ENCODE measurements at regions not wholly inside any gene's neighbourhood (a gene's known extent, or its start where the extent isn't known, plus 50 kb on each side); places are given as distances from the start of the nearest gene placed in this dataset.

DNA sequence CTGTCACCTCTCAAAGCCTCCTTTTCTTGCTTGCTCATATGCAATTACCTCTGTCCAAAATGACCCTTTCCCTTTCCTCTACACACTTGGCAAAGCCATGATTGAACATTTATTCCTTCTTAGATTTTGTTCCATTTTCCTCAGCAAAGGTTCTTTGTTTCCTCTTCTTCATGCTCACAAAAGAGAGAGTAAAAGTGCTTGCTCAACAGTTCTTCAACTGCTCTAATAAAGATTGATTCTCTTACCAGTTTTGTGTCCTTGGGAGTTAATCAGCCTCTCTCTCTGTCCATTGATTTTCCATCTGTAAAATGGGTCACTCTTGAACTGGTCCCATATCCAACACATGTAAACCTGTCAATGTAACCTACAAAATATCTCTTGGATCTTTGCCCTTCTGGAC, 186.4 kb downstream of the WNT5A start:
- TF ChIP-seq, protein P1, sequence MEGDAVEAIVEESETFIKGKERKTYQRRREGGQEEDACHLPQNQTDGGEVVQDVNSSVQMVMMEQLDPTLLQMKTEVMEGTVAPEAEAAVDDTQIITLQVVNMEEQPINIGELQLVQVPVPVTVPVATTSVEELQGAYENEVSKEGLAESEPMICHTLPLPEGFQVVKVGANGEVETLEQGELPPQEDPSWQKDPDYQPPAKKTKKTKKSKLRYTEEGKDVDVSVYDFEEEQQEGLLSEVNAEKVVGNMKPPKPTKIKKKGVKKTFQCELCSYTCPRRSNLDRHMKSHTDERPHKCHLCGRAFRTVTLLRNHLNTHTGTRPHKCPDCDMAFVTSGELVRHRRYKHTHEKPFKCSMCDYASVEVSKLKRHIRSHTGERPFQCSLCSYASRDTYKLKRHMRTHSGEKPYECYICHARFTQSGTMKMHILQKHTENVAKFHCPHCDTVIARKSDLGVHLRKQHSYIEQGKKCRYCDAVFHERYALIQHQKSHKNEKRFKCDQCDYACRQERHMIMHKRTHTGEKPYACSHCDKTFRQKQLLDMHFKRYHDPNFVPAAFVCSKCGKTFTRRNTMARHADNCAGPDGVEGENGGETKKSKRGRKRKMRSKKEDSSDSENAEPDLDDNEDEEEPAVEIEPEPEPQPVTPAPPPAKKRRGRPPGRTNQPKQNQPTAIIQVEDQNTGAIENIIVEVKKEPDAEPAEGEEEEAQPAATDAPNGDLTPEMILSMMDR (IDR thresholded peaks at IDR 0.05; ENCODE audit: low read depth, low read length): no peak
- DNase-seq (ENCODE audit: low read depth, low spot score): no peak
- no peak overlapping the region for H3K4me3 ChIP-seq (ENCODE audit: low read depth, low read length)
- H3K27me3 ChIP-seq (ENCODE audit: control insufficient read depth, insufficient read depth, low read length): no peaks in the 10 kb centered on the region
- ChIA-PET POLR2A (no interaction called here), CTCF (no interaction called here)
- peaks cover 6% of the 10 kb centered on the region; the same call in 1 of the 2 replicates for H3K9me3 ChIP-seq (ENCODE audit: control insufficient read depth, insufficient read depth, low read length)
- no peak overlapping the region for H3K27ac ChIP-seq (ENCODE audit: low read depth, low read length)

DNA sequence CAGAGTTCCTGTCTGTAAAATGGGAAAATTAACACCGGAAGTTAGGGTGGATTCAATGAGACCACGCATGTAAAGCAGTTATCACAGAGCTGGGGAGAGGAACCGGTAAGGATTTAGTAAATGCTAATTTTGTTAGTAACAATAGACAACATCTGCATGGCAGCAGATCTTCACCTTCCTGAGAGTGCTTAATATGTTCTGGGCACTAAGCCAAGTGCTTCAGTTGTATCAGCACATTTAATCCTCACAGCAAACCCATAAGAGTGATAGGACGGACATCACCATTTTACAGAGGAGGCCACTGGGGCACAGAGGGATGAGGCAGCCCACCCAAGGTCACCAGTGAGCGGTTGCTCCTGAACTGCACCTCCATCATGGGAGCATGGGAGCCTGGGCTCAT, 189.4 kb downstream of the WNT5A start:
- H3K9me3 ChIP-seq (ENCODE audit: control insufficient read depth, insufficient read depth, low read length): peaks cover 6% of the 10 kb centered on the region; the same call in 1 of the 2 replicates
- POLR2A ChIA-PET: no interaction called here

DNA sequence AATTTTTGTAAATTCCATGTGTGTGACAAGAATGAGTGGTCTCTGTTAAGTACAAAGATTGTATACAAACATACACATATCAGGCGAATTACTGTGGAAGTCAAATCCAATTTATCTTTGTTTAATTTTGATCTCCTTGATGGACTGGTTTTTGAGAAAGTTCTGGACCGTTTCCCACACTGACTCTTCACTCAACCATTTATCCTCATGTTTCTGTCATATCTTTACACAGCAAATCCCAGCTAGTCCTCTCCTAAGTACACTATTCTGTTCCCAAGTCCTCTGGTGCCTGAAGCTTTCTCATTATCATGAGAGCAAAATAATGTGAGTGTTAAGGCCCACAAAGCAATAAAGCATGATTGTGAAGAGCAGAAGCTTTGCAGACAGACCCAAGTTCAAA, 189.9 kb downstream of the WNT5A start:
- Histone ChIP-seq H3K27me3 (ENCODE audit: control insufficient read depth, insufficient read depth, low read length) (no peaks in the 10 kb centered on the region), H3K27ac (ENCODE audit: low read depth, low read length) (no peak overlapping the region), H3K9me3 (ENCODE audit: control insufficient read depth, insufficient read depth, low read length) (peaks cover 6% of the 10 kb centered on the region; the same call in 1 of the 2 replicates), H3K4me3 (ENCODE audit: low read depth, low read length) (no peak overlapping the region)
- TF ChIP-seq, protein P1 (IDR thresholded peaks at IDR 0.05; ENCODE audit: low read depth, low read length): no peak
- no peak for DNase-seq (ENCODE audit: low read depth, low spot score)
- CTCF ChIA-PET: no interaction called here
- POLR2A ChIA-PET: no interaction called here

More for the DNA sequence above, 189.4 kb downstream of the WNT5A start:
- TF ChIP-seq, protein P1 (IDR thresholded peaks at IDR 0.05; ENCODE audit: low read depth, low read length): no peak
- Histone ChIP-seq H3K27me3 (ENCODE audit: control insufficient read depth, insufficient read depth, low read length) (no peaks in the 10 kb centered on the region), H3K4me3 (ENCODE audit: low read depth, low read length) (no peak overlapping the region), H3K27ac (ENCODE audit: low read depth, low read length) (no peak overlapping the region)
- CTCF ChIA-PET: no interaction called here
- DNase-seq (ENCODE audit: low read depth, low spot score): no peak

DNA sequence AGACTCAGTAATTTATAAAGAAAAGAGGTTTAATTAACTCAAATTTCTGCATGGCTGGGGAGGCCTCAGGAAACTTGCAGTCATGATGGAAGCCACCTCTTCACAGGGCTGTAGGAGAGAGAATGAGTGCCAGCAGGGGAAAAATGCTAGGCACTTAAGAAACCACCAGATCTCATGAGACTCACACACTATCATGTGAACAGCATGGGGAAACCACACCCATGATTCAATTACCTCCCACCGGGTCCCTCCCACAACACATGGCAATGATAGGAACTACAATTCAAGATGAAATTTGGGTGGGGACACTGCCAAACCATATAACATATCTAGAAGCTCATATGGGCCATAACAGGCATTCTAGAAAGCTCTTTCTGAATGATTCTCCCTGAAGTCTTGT, 190.3 kb downstream of the WNT5A start:
- CTCF ChIA-PET: no interaction called here
- no peak for DNase-seq (ENCODE audit: low read depth, low spot score)

DNA sequence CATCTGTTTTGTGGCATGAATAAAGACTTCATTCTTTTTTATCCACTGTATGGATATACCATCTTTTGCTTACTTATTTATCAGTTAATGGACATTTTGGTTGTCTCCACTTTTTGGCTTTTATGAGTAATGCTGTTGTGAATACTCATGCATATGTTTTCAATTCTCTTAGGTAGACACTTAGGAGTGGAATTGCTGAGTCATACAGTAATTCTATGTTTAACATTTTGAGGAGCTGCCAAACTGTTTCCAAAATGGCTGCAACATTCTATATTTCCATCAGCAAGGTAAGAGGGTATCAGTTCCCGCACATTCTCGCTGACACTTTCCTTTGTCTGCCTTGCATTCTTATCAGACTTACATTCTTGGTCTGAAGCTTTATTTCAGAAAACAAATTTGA, 191.1 kb downstream of the WNT5A start:
- ChIA-PET POLR2A (interaction anchor here (1.0 kb wide), 1 partner anchor 19 kb away, joined by 3 read pairs; no protein-coding TSS in a partner anchor), CTCF (no interaction called here)
- no peak for DNase-seq (ENCODE audit: low read depth, low spot score)
- H3K27me3 ChIP-seq (ENCODE audit: control insufficient read depth, insufficient read depth, low read length): no peaks in the 10 kb centered on the region
- H3K9me3 ChIP-seq (ENCODE audit: control insufficient read depth, insufficient read depth, low read length): peaks cover 6% of the 10 kb centered on the region; the same call in 1 of the 2 replicates
- H3K27ac ChIP-seq (ENCODE audit: low read depth, low read length): no peak overlapping the region
- H3K4me3 ChIP-seq (ENCODE audit: low read depth, low read length): no peak overlapping the region
- TF ChIP-seq, protein P1 (IDR thresholded peaks at IDR 0.05; ENCODE audit: low read depth, low read length): no peak

More for the DNA sequence above, 190.3 kb downstream of the WNT5A start:
- TF ChIP-seq, protein P1 (IDR thresholded peaks at IDR 0.05; ENCODE audit: low read depth, low read length): no peak
- Histone ChIP-seq H3K9me3 (ENCODE audit: control insufficient read depth, insufficient read depth, low read length) (peaks cover 6% of the 10 kb centered on the region; the same call in 1 of the 2 replicates), H3K27ac (ENCODE audit: low read depth, low read length) (no peak overlapping the region), H3K27me3 (ENCODE audit: control insufficient read depth, insufficient read depth, low read length) (no peaks in the 10 kb centered on the region), H3K4me3 (ENCODE audit: low read depth, low read length) (no peak overlapping the region)
- POLR2A ChIA-PET: interaction anchor here (1.0 kb wide), 1 partner anchor 18 kb away, joined by 3 read pairs; no protein-coding TSS in a partner anchor
